Lower leg skin (tissue), 3 donors: ENCODE measurements at regions not wholly inside any gene's neighbourhood (a gene's known extent, or its start where the extent isn't known, plus 50 kb on each side); places are given as distances from the start of the nearest gene placed in this dataset.

Experiments
- POLR2A ChIP-seq, 2 donors: fragments of 450-650 bp; IDR thresholded peaks; one replicate each; pipeline ENCODE4 v1.6.1; 2016 to 2017; ENCODE audit warnings: antibody characterized with exemption in 2 of 2, mild to moderate bottlenecking in 1 of 2, moderate library complexity in 1 of 2
- TF ChIP-seq, protein P1 (sequence below), 3 donors: fragments of 450-650 bp; IDR thresholded peaks; one replicate each; pipeline ENCODE4 v1.5.1; 2016; ENCODE audit warnings: antibody characterized with exemption in 3 of 3, mild to moderate bottlenecking in 3 of 3, moderate library complexity in 2 of 3

DNA sequence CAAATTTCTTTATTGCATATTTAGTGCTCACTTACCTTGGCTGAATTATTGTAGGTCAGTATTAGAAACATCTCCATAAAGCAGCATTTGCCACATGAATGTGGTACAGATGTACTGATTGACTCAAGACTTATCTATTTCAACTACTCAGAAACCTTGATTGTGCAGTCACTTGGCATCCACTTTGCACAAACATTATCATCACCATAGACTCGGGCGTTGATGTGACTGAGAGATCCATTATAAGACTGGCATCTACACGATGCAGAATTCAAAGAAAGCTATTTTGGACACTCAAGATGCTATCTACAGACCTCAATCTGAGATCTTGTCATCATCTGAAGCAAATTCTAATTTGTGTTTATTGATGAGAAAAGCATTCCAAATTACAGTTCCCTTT, 102.8 kb upstream of the USP25 start:
- TF ChIP-seq, protein P1, sequence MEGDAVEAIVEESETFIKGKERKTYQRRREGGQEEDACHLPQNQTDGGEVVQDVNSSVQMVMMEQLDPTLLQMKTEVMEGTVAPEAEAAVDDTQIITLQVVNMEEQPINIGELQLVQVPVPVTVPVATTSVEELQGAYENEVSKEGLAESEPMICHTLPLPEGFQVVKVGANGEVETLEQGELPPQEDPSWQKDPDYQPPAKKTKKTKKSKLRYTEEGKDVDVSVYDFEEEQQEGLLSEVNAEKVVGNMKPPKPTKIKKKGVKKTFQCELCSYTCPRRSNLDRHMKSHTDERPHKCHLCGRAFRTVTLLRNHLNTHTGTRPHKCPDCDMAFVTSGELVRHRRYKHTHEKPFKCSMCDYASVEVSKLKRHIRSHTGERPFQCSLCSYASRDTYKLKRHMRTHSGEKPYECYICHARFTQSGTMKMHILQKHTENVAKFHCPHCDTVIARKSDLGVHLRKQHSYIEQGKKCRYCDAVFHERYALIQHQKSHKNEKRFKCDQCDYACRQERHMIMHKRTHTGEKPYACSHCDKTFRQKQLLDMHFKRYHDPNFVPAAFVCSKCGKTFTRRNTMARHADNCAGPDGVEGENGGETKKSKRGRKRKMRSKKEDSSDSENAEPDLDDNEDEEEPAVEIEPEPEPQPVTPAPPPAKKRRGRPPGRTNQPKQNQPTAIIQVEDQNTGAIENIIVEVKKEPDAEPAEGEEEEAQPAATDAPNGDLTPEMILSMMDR (IDR thresholded peaks at IDR 0.05), result no peak
- TF ChIP-seq POLR2A (IDR thresholded peaks at IDR 0.05), result no peak
